ENCODE measurements at regions not wholly inside any gene's neighbourhood (a gene's known extent, or its start where the extent isn't known, plus 50 kb on each side); places are given as distances from the start of the nearest gene placed in this dataset.

DNA sequence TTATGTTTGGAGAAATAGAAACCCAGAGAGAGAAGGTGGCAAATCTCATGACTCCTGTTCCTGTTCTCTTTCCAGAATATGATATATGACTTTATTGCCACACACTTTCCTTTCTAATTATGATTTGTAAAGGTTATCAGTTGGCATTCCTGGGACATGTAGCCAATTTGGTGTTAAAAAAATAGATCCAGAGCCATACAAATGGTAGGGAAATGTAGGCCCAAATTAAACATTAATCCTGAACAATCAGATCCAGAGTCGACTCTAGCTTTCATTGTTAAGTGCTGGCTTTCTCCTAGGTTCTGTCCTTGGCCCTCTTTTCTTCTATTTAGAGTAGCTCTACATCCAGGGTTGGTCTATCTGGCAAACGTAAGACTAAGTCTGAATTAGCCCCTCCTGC is 69.8 kb upstream of the LONRF3 start:
- TF ChIP-seq, protein P1, sequence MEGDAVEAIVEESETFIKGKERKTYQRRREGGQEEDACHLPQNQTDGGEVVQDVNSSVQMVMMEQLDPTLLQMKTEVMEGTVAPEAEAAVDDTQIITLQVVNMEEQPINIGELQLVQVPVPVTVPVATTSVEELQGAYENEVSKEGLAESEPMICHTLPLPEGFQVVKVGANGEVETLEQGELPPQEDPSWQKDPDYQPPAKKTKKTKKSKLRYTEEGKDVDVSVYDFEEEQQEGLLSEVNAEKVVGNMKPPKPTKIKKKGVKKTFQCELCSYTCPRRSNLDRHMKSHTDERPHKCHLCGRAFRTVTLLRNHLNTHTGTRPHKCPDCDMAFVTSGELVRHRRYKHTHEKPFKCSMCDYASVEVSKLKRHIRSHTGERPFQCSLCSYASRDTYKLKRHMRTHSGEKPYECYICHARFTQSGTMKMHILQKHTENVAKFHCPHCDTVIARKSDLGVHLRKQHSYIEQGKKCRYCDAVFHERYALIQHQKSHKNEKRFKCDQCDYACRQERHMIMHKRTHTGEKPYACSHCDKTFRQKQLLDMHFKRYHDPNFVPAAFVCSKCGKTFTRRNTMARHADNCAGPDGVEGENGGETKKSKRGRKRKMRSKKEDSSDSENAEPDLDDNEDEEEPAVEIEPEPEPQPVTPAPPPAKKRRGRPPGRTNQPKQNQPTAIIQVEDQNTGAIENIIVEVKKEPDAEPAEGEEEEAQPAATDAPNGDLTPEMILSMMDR (IDR thresholded peaks at IDR 0.05; ENCODE audit: control extremely low read depth, extremely low read depth, low read depth, missing control alignments) = no peak
- ChIA-PET POLR2A (no interaction called here), CTCF (no interaction called here)
- DNase-seq (ENCODE audit: extremely low spot score) = no peak
